ENCODE measurements at regions not wholly inside any gene's neighbourhood (a gene's known extent, or its start where the extent isn't known, plus 50 kb on each side); places are given as distances from the start of the nearest gene placed in this dataset.
A peak's percentile ranks its signal among the peaks of the same experiment; 100 is the strongest.
"Not testable (repeated sequence)": the region's sequence is repeated elsewhere in the genome, so short reads cannot be mapped to it uniquely, and the experiment has no call there.

DNA sequence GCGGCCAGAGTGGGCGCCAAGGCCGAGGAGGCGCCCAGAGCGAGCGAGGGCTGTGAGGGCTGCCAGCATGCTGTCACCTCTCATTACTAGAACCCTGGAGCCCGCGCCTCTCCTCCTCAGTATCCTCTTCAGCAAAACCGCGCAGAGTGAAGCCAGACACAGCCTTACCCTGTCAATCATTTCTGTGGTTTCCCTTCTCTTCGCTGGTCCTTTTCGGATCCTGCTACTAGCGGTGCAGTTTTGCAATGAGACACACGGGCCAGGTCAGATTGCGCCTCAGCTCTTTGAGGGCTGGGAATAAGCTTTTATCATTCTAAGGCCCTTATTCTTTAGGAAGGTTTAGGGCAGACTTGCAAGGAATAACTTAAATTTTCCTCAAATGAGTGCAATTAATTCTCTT is 55.5 kb upstream of the FAM171A1 start:
- TF ChIP-seq, protein P1, sequence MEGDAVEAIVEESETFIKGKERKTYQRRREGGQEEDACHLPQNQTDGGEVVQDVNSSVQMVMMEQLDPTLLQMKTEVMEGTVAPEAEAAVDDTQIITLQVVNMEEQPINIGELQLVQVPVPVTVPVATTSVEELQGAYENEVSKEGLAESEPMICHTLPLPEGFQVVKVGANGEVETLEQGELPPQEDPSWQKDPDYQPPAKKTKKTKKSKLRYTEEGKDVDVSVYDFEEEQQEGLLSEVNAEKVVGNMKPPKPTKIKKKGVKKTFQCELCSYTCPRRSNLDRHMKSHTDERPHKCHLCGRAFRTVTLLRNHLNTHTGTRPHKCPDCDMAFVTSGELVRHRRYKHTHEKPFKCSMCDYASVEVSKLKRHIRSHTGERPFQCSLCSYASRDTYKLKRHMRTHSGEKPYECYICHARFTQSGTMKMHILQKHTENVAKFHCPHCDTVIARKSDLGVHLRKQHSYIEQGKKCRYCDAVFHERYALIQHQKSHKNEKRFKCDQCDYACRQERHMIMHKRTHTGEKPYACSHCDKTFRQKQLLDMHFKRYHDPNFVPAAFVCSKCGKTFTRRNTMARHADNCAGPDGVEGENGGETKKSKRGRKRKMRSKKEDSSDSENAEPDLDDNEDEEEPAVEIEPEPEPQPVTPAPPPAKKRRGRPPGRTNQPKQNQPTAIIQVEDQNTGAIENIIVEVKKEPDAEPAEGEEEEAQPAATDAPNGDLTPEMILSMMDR (IDR thresholded peaks at IDR 0.05; ENCODE audit: borderline replicate concordance, extremely low read depth, low read length, poor library complexity, severe bottlenecking), result no peak
- no peak for TF ChIP-seq EZH2 (IDR thresholded peaks at IDR 0.05; ENCODE audit: borderline replicate concordance, low read depth, low read length, severe bottlenecking)
- Histone ChIP-seq H3K4me1 (ENCODE audit: insufficient read depth, low read length) (no peaks in the 10 kb centered on the region), H3K4me3 (ENCODE audit: low read depth in 1 of 2, low read length in 2 of 2) (no peak overlapping the region), H3K9ac (ENCODE audit: low read depth, low read length) (no peak overlapping the region), H3K9me3 (ENCODE audit: insufficient read depth, low read length, severe bottlenecking) (no peaks in the 10 kb centered on the region), H4K20me1 (ENCODE audit: insufficient read depth, low read length) (no peaks in the 10 kb centered on the region), H3K4me2 (ENCODE audit: insufficient read depth, low read length) (no peak overlapping the region), H3K36me3 (ENCODE audit: insufficient read depth, low read length) (no peaks in the 10 kb centered on the region), H3K27ac (ENCODE audit: low read length) (no peak overlapping the region), H2AFZ (ENCODE audit: low read depth, low read length) (no peak overlapping the region), H3K27me3 (ENCODE audit: insufficient read depth, low read length, poor library complexity) (peaks cover 4% of the 10 kb centered on the region), H3K79me2 (ENCODE audit: insufficient read depth, low read length) (no peaks in the 10 kb centered on the region)
- peak; percentile 87 for ATAC-seq (ENCODE audit: insufficient read depth, low read depth)
- DNase-seq, result peak; percentile 37

DNA sequence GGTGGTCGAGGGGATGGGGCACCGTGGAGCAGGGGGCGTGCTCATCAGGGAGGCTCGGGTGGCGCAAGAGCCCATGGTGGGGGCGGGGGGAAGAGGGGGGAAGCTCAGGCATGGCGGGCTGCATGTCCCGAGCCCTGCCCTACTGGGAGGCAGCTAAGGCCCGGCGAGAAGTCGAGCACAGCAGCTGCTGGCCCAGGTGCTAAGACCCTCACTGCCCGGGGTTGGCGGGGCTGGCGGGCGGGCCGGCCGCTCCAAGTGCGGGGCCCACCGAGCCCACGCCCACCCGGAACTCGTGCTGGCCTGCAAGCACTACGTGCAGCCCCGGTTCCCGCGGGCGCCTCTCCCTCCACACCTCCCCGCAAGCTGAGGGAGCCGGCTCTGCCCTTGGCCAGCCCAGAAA is 55.0 kb upstream of the FAM171A1 start:
- H3K4me2 ChIP-seq (ENCODE audit: insufficient read depth, low read length), result no peak overlapping the region
- H2AFZ ChIP-seq (ENCODE audit: low read depth, low read length), result no peak overlapping the region
- H4K20me1 ChIP-seq (ENCODE audit: insufficient read depth, low read length), result no peaks in the 10 kb centered on the region
- H3K27me3 ChIP-seq (ENCODE audit: insufficient read depth, low read length, poor library complexity), result peaks cover 4% of the 10 kb centered on the region
- H3K79me2 ChIP-seq (ENCODE audit: insufficient read depth, low read length), result no peaks in the 10 kb centered on the region
- no peak overlapping the region for H3K4me3 ChIP-seq (ENCODE audit: low read depth in 1 of 2, low read length in 2 of 2)
- no peaks in the 10 kb centered on the region for H3K36me3 ChIP-seq (ENCODE audit: insufficient read depth, low read length)
- DNase-seq, result no peak
- H3K4me1 ChIP-seq (ENCODE audit: insufficient read depth, low read length), result no peaks in the 10 kb centered on the region
- no peak overlapping the region for H3K27ac ChIP-seq (ENCODE audit: low read length)
- no peaks in the 10 kb centered on the region for H3K9me3 ChIP-seq (ENCODE audit: insufficient read depth, low read length, severe bottlenecking)
- ATAC-seq (ENCODE audit: insufficient read depth, low read depth), result 0 out of 3 replicates have a peak, but pooled peaks have one; percentile 9
- H3K9ac ChIP-seq (ENCODE audit: low read depth, low read length), result no peak overlapping the region
- TF ChIP-seq EZH2 (IDR thresholded peaks at IDR 0.05; ENCODE audit: borderline replicate concordance, low read depth, low read length, severe bottlenecking), result no peak
- TF ChIP-seq, protein P1 (IDR thresholded peaks at IDR 0.05; ENCODE audit: borderline replicate concordance, extremely low read depth, low read length, poor library complexity, severe bottlenecking), result no peak

DNA sequence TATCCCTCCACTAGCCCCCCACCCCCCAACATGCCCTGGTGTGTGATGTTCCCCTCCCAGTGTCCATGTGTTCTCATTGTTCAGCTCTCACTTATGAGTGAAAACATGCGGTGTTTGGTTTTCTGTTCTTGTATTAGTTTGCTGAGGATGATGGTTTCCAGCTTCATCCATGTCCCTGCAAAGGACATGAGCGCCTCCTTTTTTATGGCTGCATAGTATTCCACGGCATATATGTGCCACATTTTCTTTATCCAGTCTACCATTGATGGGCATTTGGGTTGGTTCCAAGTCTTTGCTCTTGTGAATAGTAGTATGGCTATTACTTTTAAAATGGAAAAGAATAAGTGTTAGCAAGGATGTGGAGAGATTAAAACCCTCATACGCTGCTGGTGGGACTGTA is 50.8 kb upstream of the FAM171A1 start:
- not testable (repeated sequence) for H3K27ac ChIP-seq (ENCODE audit: low read length); H4K20me1 ChIP-seq (ENCODE audit: insufficient read depth, low read length); H3K79me2 ChIP-seq (ENCODE audit: insufficient read depth, low read length); H3K27me3 ChIP-seq (ENCODE audit: insufficient read depth, low read length, poor library complexity); H2AFZ ChIP-seq (ENCODE audit: low read depth, low read length); ATAC-seq (ENCODE audit: insufficient read depth, low read depth); H3K4me3 ChIP-seq (ENCODE audit: low read depth in 1 of 2, low read length in 2 of 2); H3K4me1 ChIP-seq (ENCODE audit: insufficient read depth, low read length); H3K9ac ChIP-seq (ENCODE audit: low read depth, low read length); H3K4me2 ChIP-seq (ENCODE audit: insufficient read depth, low read length); DNase-seq; H3K36me3 ChIP-seq (ENCODE audit: insufficient read depth, low read length); H3K9me3 ChIP-seq (ENCODE audit: insufficient read depth, low read length, severe bottlenecking)

All from DND-41 (cell line).